NCI-H2196 treated with DMSO at 0.1 percent for 48 hours (cell line): ENCODE measurements at regions not wholly inside any gene's neighbourhood (a gene's known extent, or its start where the extent isn't known, plus 50 kb on each side); places are given as distances from the start of the nearest gene placed in this dataset.
A peak's percentile ranks its signal among the peaks of the same experiment; 100 is the strongest.
"Not testable (repeated sequence)": the region's sequence is repeated elsewhere in the genome, so short reads cannot be mapped to it uniquely, and the experiment has no call there.

Experiments used
- DNase-seq: peaks from one replicate; lab custom pipeline; 2025; ENCODE audit not compliant: unreplicated experiment; lab: John Stamatoyannopoulos, UW

- no peak for DNase-seq
Measured at GRCh38 chr11:81802591-81802990, 931.1 kb downstream of the FAM181B start.

DNA sequence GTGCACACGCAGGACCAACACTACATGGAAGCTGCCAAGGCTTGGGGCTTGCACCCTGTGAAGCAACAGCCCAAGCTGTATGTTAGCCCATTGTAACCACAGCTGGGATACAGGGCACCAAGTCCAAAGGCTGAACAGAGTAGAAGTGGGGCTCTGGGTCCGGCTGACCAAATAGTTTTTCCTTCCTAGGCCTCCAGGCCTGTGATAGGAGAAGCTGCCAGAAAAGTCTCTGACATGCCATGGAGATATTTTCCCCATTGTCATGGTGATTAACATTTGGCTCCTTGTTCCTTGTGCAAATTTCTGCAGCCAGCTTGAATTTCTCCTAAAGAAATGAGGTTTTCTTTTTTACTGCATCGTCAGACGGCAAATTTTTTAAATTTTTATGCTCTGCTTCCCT is 941.2 kb downstream of the FAM181B start:
- DNase-seq: no peak

DNA sequence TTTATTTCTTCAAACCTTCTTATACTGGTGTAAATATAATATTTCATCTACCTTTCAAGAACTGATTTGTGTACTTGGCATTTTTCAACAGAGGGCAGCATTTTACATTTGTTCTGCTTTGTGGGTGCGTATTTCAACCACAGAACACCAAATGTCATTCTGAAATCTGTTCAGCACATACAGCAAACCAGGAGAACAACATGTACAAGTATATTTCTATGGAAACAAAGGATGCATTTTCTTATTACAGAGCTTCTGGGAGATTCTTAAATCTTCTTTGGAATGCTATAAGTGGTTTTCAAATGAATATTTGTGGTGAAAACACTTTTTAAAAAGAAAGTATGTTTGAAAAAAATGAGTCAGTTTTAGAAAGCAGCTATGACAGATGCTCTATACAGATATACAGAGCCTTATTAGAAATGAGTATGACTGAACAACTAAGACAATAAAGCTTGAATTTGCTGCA is 946.0 kb downstream of the FAM181B start:
- DNase-seq: no peak

- DNase-seq: no peak
Measured at GRCh38 chr11:81772166-81772565, 961.5 kb downstream of the FAM181B start.

DNA sequence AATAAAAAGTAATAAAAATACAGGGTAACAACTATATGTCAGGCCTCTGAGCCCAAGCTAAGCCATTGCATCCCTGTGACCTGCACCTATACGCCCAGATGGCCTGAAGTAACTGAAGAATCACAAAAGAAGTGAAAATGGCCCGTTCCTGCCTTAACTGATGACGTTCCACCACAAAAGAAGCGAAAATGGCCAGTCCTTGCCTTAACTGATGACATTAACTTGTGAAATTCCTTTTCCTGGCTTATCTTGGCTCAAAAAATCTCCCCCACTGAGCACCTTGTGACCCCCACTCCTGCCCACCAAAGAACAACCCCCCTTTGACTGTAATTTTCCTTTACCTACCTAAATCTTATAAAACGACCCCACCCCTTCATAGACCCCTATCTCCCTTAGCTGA is 963.8 kb downstream of the FAM181B start:
- DNase-seq: not testable (repeated sequence)

DNA sequence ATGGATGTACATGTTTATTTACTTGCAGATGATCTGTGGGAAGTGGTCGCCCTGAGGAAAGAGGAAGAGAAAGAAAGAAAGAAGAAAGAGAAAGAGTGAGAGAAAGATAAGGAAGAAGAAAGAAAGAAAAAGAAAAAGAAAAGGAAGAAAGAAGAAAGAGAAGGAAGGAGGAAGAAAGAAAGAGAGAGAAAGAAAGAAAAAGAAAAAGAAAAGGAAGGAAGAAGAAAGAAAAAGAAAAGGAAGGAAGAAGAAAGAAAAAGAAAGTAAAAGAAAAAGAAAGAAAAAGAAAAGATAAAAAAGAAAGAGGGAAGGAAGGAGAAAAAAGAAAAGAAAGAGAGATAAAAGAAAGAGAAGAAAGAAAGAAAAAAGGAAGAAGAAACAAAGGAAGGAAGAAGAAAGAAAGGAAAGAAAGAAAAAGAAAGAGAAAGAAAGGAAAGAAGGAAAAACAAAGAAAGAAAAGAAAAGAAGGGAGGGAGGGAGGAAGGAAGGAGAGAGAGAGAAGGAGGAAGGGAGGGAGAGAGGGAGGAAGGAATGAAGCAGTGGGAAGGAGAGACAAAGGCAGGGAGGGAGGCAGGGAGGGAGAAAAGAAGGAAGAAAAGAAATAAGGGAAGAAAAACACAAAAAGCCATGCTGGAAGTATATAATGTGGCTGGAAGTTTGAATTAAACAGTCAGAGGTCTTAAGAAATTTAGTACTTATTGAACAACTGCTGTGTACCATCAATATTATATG is 976.6 kb downstream of the FAM181B start:
- DNase-seq: no peak

- no peak for DNase-seq
Measured at GRCh38 chr11:81749245-81749644, 984.4 kb downstream of the FAM181B start.

GRCh38 chr11:81744336-81745116 is 989.1 kb downstream of the FAM181B start:
- DNase-seq: no peak

DNA sequence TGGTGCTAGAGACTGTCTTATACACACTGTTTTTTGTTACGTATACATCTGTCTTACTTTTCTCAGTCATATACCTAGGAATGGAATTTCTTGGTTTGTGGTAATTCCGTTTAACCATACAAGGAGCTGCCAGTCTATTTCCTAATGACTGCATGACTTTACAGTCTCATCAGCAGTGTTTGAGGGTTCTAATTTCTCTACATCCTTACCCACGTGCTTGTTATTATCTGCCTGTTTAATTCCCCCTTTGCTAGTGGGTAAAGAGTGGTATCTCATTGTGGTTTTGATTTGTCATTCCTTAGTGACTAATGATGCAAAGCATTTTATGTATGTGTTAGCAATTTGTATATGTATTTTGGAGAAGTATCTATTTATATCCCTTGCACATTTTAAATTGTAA is 1008.0 kb downstream of the FAM181B start:
- DNase-seq: no peak

- no peak for DNase-seq
Measured at GRCh38 chr11:81717695-81718094, 1016.0 kb downstream of the FAM181B start.

DNA sequence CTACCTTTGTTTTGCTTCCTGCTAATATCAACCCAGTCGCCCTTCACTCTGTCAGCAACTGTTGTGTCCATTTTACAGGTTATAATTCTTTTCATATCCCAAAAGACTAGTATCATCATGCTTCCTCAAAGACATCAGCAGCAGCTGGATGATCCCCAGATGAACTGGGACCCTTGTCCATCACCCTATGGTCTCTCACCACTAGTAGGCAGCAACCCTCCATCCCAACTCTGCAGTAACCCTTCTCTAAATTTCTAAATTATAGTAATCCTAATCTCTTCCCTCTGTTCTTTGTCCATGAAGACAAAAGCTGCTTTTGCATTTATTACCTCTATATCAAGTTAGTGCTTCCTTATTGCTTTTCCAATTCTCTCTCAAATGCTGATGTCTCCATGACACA is 1025.8 kb downstream of the FAM181B start:
- no peak for DNase-seq

- no peak for DNase-seq
Measured at GRCh38 chr11:81705283-81705682, 1028.4 kb downstream of the FAM181B start.

- DNase-seq: no peak
Measured at GRCh38 chr11:81700076-81700475, 1033.6 kb downstream of the FAM181B start.

- DNase-seq: no peak
Measured at GRCh38 chr11:81687057-81687456, 1046.6 kb downstream of the FAM181B start.

GRCh38 chr11:81674211-81674610 is 1059.5 kb downstream of the FAM181B start:
- no peak for DNase-seq

DNA sequence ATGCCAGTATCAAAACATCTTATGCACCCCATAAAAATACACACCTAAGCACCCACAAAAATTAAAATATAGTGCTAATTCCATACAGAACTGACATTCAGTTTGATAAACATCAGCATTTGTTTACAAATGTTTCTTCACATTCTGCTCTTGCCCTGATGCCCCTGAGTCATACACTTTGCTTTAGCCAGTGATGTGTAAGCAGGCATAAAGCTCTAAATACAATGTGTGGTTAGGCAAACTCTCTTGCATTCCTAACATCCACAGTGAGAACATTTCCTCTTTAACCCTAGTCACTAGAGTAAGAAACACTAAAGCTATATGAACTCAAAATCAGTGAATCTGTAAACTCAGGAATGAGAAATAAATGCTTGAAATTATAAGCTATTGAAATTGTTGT is 1060.7 kb downstream of the FAM181B start:
- no peak for DNase-seq

GRCh38 chr11:81669935-81670543 is 1063.6 kb downstream of the FAM181B start:
- no peak for DNase-seq

GRCh38 chr11:81658722-81659121 is 1074.9 kb downstream of the FAM181B start:
- DNase-seq: no peak

GRCh38 chr11:81655351-81655750 is 1078.3 kb downstream of the FAM181B start:
- no peak for DNase-seq

DNA sequence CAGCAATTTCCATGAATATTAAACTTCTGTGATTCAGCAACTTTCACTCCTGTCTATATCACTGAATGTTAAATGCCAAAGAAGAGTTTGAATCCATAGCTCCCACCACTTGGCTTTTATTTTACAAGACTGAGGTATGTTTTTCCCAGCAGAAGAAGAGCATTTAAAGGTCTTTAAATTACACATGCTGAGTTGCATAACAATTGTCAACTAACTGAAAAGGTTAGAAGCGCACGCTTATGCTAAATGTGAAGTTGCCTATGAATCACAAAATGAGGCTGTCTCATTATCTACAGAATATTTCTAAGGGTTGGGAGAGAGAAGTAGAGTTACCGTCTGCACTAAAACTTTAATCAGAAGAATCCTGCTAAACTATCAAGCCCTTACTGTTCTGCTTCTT is 1086.3 kb downstream of the FAM181B start:
- no peak for DNase-seq

DNA sequence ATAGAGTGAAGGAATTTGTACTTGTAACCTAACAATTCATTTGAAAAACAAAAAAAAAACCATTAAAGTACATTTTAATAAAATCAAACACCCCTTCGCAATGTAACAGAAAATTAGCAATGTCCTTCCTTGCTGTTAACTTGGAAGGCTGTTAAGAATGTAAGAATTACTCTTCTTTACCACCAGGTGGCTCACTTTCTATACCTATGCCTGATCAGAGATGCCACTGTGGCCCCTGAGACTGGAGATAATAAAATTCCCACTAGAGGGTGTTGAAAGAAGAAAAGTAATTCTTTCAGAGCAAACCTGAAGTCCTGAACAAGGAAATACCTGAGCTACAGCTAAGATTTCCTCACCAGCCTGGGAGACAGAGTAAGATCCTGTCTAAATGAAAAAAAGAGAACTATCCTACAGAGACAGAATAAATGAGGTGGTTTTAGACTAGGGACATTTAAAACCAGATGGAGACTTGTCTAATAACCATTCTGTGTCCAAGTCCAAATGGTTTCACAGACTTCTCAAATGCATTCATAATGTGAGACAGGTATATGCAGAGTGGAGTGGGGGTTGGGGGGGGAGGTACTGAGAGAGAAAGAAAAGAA is 1089.3 kb downstream of the FAM181B start:
- DNase-seq: peak; percentile 24

- no peak for DNase-seq
Measured at GRCh38 chr11:81634483-81634882, 1099.2 kb downstream of the FAM181B start.
